PC-3 (cell line): ENCODE measurements at regions not wholly inside any gene's neighbourhood (a gene's known extent, or its start where the extent isn't known, plus 50 kb on each side); places are given as distances from the start of the nearest gene placed in this dataset.

Source experiments
- ATAC-seq: fragments of 200-7000 bp; cut with Tn5 transposase; 2 replicates; pipeline ENCODE4 v1.9.1; 2020; ENCODE audit warnings: mild to moderate bottlenecking, moderate library complexity
- BruUV-seq: library from RNA; stranded (reverse); fragments of 400-500 nt; replicated peaks from 2 replicates; lab custom pipeline; 2021; lab: Mats Ljungman, UMichigan
- CTCF ChIA-PET: fragments of 300-600 bp; sonication (Branson Sonifier 250); formaldehyde crosslinking; loops from one replicate; lab custom pipeline; 2022; ENCODE audit warnings: antibody characterized with exemption; lab: Charles Lee
- POLR2A ChIA-PET: fragments of 300-600 bp; sonication (Branson Sonifier 250); formaldehyde crosslinking; loops from one replicate; lab custom pipeline; 2022; ENCODE audit warnings: antibody characterized with exemption; ENCODE audit not compliant: unreplicated experiment; lab: Charles Lee
- DNase-seq: peaks from one replicate; pipeline ENCODE4 v3.0.0-alpha.2; 2015
- H2AFZ ChIP-seq: fragments of 300-600 bp; sonication (generic); 2 replicates; pipeline ENCODE4 v1.6.0; 2016; ENCODE audit warnings: antibody characterized with exemption, low read length
- H3F3A ChIP-seq: fragments of 300-600 bp; sonication (generic); one replicate; pipeline ENCODE4 v1.6.0; 2017; ENCODE audit warnings: antibody characterized with exemption, low read length, control low read depth, mild to moderate bottlenecking; ENCODE audit not compliant: unreplicated experiment
- H3K27ac ChIP-seq: fragments of 300-600 bp; sonication (generic); 2 replicates; pipeline ENCODE4 v1.5.1; 2016; ENCODE audit warnings: mild to moderate bottlenecking, low read length
- H3K27me3 ChIP-seq: fragments of 300-600 bp; sonication (generic); 2 replicates; pipeline ENCODE4 v1.6.1; 2016; ENCODE audit warnings: low read length, mixed read lengths
- H3K36me3 ChIP-seq: fragments of 300-600 bp; sonication (generic); 2 replicates; pipeline ENCODE4 v1.6.1; 2016; ENCODE audit warnings: low read depth, mixed run types, low read length, mixed read lengths
- H3K4me1 ChIP-seq: fragments of 300-600 bp; sonication (generic); 2 replicates; pipeline ENCODE4 v1.5.1; 2016; ENCODE audit warnings: low read length; ENCODE audit not compliant: insufficient read depth
- H3K4me2 ChIP-seq: fragments of 300-600 bp; sonication (generic); 2 replicates; pipeline ENCODE4 v1.6.0; 2016; ENCODE audit warnings: low read length
- H3K4me3 ChIP-seq: fragments of 300-600 bp; sonication (generic); 2 replicates; pipeline ENCODE4 v1.5.1; 2016; ENCODE audit warnings: mild to moderate bottlenecking, low read length, mixed read lengths
- H3K79me2 ChIP-seq: fragments of 300-600 bp; sonication (generic); 2 replicates; pipeline ENCODE4 v1.6.1; 2017; ENCODE audit warnings: low read length, mixed read lengths
- H3K9ac ChIP-seq: fragments of 300-600 bp; sonication (generic); 2 replicates; pipeline ENCODE4 v1.6.0; 2016; ENCODE audit warnings: mild to moderate bottlenecking, low read length
- H3K9me2 ChIP-seq: fragments of 300-600 bp; sonication (generic); replicated peaks from 2 replicates; pipeline ENCODE4 v1.6.1; 2016; ENCODE audit warnings: mixed run types, low read length, mixed read lengths
- H3K9me3 ChIP-seq: fragments of 300-600 bp; sonication (generic); 2 replicates; pipeline ENCODE4 v1.6.1; 2016; ENCODE audit warnings: low read length, mixed read lengths
- H4K20me1 ChIP-seq: fragments of 300-600 bp; sonication (generic); 2 replicates; pipeline ENCODE4 v1.6.1; 2016; ENCODE audit warnings: low read length, mixed read lengths
- EZH2 ChIP-seq: fragments of 300-600 bp; sonication (generic); IDR thresholded peaks from one replicate; pipeline ENCODE4 v1.6.1; 2017; ENCODE audit warnings: antibody characterized with exemption, mild to moderate bottlenecking, low read length; ENCODE audit not compliant: unreplicated experiment
- EZH2phosphoT487 ChIP-seq: fragments of 300-600 bp; sonication (generic); IDR thresholded peaks from 2 replicates; pipeline ENCODE4 v1.6.1; 2018; ENCODE audit warnings: mild to moderate bottlenecking, antibody characterized with exemption, low read length, borderline replicate concordance
- intact Hi-C: fragments of 100-400 bp; cut with micrococcal nuclease; formaldehyde crosslinking; loops from 2 replicates; pipeline ENCODE4 v1.9.0; 2023
- TF ChIP-seq, protein P1 (sequence below): fragments of 300-600 bp; sonication (generic); conservative IDR thresholded peaks from 2 replicates; pipeline ENCODE4 v1.5.1; 2017; ENCODE audit warnings: antibody characterized with exemption, low read depth, mild to moderate bottlenecking, low read length

DNA sequence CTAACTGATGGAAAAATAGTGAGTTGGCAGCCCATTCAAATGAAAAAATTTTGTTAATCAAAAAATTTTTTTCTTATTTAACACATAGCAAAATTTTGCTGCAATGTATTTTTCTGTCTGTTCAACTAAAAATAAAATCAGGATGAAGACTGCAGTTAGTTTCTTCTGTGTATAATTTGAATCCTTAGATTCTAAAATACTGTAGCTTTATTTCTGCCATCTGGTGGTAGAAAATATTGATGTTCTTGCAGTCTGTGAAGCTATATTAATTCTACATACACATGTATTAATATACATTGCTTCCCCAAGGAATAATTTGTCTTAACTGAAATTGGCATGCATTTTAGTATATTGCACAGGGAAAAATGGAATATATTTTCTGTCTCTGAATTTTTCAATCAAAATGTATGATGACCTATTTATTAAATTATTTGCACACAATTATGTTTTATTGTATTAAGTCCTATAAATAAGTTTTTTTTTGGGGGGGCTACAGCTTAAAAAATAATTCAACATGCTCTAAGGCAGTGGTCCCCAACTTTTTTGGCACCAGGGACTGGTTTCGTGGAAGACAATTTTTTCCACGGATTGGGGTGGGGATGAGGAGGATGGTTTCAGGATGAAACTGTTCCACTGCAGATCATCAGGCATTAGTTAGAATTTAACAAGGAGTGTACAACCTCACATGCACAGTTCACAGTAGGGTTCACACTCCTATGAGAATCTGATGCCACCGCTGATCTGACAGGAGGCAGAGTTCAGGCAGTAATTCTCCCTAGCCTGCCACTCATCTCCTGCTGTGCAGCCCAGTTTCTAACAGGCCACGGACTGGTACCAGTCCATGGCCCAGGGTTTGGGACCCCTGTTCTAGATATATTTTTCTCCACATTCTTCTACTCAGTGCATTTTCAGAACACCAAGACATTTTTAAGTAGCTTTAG lies 119.4 kb downstream of the GNAT3 start:
- no peak for TF ChIP-seq EZH2phosphoT487
- TF ChIP-seq, protein P1, sequence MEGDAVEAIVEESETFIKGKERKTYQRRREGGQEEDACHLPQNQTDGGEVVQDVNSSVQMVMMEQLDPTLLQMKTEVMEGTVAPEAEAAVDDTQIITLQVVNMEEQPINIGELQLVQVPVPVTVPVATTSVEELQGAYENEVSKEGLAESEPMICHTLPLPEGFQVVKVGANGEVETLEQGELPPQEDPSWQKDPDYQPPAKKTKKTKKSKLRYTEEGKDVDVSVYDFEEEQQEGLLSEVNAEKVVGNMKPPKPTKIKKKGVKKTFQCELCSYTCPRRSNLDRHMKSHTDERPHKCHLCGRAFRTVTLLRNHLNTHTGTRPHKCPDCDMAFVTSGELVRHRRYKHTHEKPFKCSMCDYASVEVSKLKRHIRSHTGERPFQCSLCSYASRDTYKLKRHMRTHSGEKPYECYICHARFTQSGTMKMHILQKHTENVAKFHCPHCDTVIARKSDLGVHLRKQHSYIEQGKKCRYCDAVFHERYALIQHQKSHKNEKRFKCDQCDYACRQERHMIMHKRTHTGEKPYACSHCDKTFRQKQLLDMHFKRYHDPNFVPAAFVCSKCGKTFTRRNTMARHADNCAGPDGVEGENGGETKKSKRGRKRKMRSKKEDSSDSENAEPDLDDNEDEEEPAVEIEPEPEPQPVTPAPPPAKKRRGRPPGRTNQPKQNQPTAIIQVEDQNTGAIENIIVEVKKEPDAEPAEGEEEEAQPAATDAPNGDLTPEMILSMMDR: peak; percentile 68
- intact Hi-C loops: loop anchor here (1.0 to 5.0 kb wide), 6 partner anchors 80 to 332 kb away; no protein-coding TSS in a partner anchor
- no peak overlapping the region for H2AFZ ChIP-seq
- no peak overlapping the region for H3K27ac ChIP-seq
- no peak overlapping the region for H3K9ac ChIP-seq
- ChIA-PET CTCF (interaction anchor here (0.5 to 1.2 kb wide), 10 partner anchors 16 to 333 kb away, joined by 3 to 18 read pairs (median 3); partner anchors contain the start of gene GNAI1), POLR2A (no interaction called here)
- H3K4me1 ChIP-seq: no peaks in the 10 kb centered on the region
- no peaks in the 10 kb centered on the region for H3K27me3 ChIP-seq
- ATAC-seq (peak; percentile 56), DNase-seq (peak; percentile 77)
- no peak overlapping the region for H3K4me2 ChIP-seq
- H3K4me3 ChIP-seq: no peak overlapping the region
- BruUV-seq: no TSS peak
- no peaks in the 10 kb centered on the region for H3K9me3 ChIP-seq
- H3K36me3 ChIP-seq: no peaks in the 10 kb centered on the region
- no peaks in the 10 kb centered on the region for H3K79me2 ChIP-seq
- H3F3A ChIP-seq: no peaks in the 10 kb centered on the region
- no peaks in the 10 kb centered on the region for H4K20me1 ChIP-seq
- H3K9me2 ChIP-seq: no peaks in the 10 kb centered on the region

DNA sequence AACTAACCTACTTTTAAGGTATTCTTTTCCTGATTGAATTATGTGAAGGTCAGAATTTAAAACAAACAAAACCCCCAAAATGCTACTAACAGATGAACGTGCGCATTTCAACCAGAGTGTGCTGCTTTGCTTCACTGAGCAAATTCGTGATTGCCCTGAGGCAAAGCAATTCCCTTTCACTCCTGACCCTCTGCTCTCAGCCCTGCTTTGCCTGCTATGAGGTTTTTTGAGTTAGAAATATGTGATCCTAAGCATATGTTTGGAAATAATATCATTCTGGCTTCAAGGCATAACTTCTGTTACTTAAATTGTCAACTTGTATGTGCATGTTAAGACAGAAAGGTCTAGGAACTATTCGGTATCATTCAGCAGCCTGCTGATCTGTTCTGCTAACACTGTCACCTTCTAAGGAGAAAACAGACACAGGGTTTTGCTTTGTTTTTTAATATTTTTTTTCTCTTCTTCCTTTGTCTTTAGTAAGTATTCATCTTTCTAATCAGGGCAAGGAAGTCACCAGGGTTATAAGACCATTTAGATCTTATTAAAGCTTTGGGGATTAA lies 124.2 kb downstream of the GNAT3 start:
- Histone ChIP-seq H3K4me2 (no peak overlapping the region), H3K36me3 (no peaks in the 10 kb centered on the region), H3K27ac (no peak overlapping the region), H3K9ac (no peak overlapping the region), H2AFZ (no peak overlapping the region), H3K4me3 (no peak overlapping the region), H3K27me3 (no peaks in the 10 kb centered on the region), H3F3A (no peaks in the 10 kb centered on the region), H3K4me1 (no peaks in the 10 kb centered on the region; the same call in 1 of the 2 replicates), H3K9me2 (no peaks in the 10 kb centered on the region), H3K9me3 (no peaks in the 10 kb centered on the region), H4K20me1 (no peaks in the 10 kb centered on the region), H3K79me2 (no peaks in the 10 kb centered on the region)
- DNase-seq (no peak), ATAC-seq (no peak)
- ChIA-PET POLR2A (no interaction called here), CTCF (no interaction called here)
- intact Hi-C loops: no loop called here
- BruUV-seq: no TSS peak
- TF ChIP-seq EZH2phosphoT487 (no peak), EZH2 (no peak)
- TF ChIP-seq, protein P1: no peak

DNA sequence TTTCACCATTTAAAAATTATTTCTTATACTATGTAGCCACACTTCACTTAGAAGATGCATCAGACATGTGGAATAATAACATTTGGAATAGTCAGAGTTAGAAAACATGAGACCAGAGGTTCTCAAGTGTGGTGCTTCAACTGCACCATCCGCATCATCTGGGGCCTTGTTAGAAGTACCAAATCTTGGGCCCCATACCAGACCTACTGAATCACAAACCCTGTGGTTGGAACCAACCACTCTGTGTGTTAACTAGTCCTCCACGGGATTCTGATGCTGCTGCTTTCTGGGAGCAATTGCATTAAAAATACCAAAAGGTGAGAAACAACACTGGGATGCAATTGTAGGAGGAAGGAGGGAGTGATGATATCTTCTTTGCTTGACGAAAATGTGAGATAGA lies 125.2 kb downstream of the GNAT3 start:
- H3K27me3 ChIP-seq: no peaks in the 10 kb centered on the region
- H4K20me1 ChIP-seq: no peaks in the 10 kb centered on the region
- ATAC-seq (no peak), DNase-seq (no peak)
- ChIA-PET POLR2A (no interaction called here), CTCF (no interaction called here)
- no peaks in the 10 kb centered on the region for H3K9me2 ChIP-seq
- no peak overlapping the region for H3K4me2 ChIP-seq
- H3K9me3 ChIP-seq: no peaks in the 10 kb centered on the region
- H3K4me1 ChIP-seq: peaks cover 1% of the 10 kb centered on the region; the same call in 1 of the 2 replicates
- H3K9ac ChIP-seq: no peak overlapping the region
- no TSS peak for BruUV-seq
- H3K27ac ChIP-seq: no peak overlapping the region
- no peak overlapping the region for H2AFZ ChIP-seq
- H3F3A ChIP-seq: no peaks in the 10 kb centered on the region
- intact Hi-C loops: no loop called here
- no peaks in the 10 kb centered on the region for H3K36me3 ChIP-seq
- no peaks in the 10 kb centered on the region for H3K79me2 ChIP-seq
- no peak overlapping the region for H3K4me3 ChIP-seq
- TF ChIP-seq EZH2: no peak
- TF ChIP-seq, protein P1: no peak
- TF ChIP-seq EZH2phosphoT487: no peak
